EL (cell line): ENCODE measurements at regions not wholly inside any gene's neighbourhood (a gene's known extent, or its start where the extent isn't known, plus 50 kb on each side); places are given as distances from the start of the nearest gene placed in this dataset.
"Not testable (repeated sequence)": the region's sequence is repeated elsewhere in the genome, so short reads cannot be mapped to it uniquely, and the experiment has no call there.

Experiments used
- DNase-seq: peaks from one replicate; pipeline ENCODE4 v3.0.0-alpha.2; 2016

- no peak for DNase-seq
Measured at GRCh38 chr3:144655423-144655822, 683.8 kb downstream of the DIPK2A start.

- no peak for DNase-seq
Measured at GRCh38 chr3:144660186-144660585, 688.6 kb downstream of the DIPK2A start.

GRCh38 chr3:144662729-144663128 is 691.1 kb downstream of the DIPK2A start:
- DNase-seq, result no peak

- DNase-seq, result no peak
Measured at GRCh38 chr3:144663456-144664436, 692.1 kb downstream of the DIPK2A start.

- DNase-seq, result no peak
Measured at GRCh38 chr3:144665567-144666053, 694.0 kb downstream of the DIPK2A start.

- DNase-seq, result no peak
Measured at GRCh38 chr3:144670571-144670970, 698.9 kb downstream of the DIPK2A start.

GRCh38 chr3:144677103-144677502 is 705.5 kb downstream of the DIPK2A start:
- peak; percentile 28 for DNase-seq

GRCh38 chr3:144683065-144683464 is 711.4 kb downstream of the DIPK2A start:
- no peak for DNase-seq

- DNase-seq, result peak; percentile 1
Measured at GRCh38 chr3:144687862-144688261, 716.2 kb downstream of the DIPK2A start.

GRCh38 chr3:144692488-144692887 is 720.9 kb downstream of the DIPK2A start:
- DNase-seq, result no peak

- no peak for DNase-seq
Measured at GRCh38 chr3:144708437-144708836, 736.8 kb downstream of the DIPK2A start.

GRCh38 chr3:144737281-144737680 is 765.7 kb downstream of the DIPK2A start:
- no peak for DNase-seq

- no peak for DNase-seq
Measured at GRCh38 chr3:144743225-144743668, 771.6 kb downstream of the DIPK2A start.

GRCh38 chr3:144744473-144744872 is 772.9 kb downstream of the DIPK2A start:
- DNase-seq, result no peak

GRCh38 chr3:144746631-144747030 is 775.0 kb downstream of the DIPK2A start:
- no peak for DNase-seq

- DNase-seq, result not testable (repeated sequence)
Measured at GRCh38 chr3:144749536-144750253, 778.1 kb downstream of the DIPK2A start.

GRCh38 chr3:144754076-144754783 is 782.6 kb downstream of the DIPK2A start:
- DNase-seq, result no peak

- DNase-seq, result no peak
Measured at GRCh38 chr3:144756704-144757440, 785.2 kb downstream of the DIPK2A start.

- DNase-seq, result no peak
Measured at GRCh38 chr3:144760831-144761230, 789.2 kb downstream of the DIPK2A start.

GRCh38 chr3:144762091-144762490 is 790.5 kb downstream of the DIPK2A start:
- DNase-seq, result no peak

- no peak for DNase-seq
Measured at GRCh38 chr3:144763878-144764454, 792.3 kb downstream of the DIPK2A start.

GRCh38 chr3:144770281-144770680 is 798.7 kb downstream of the DIPK2A start:
- no peak for DNase-seq
